ENCODE measurements at regions not wholly inside any gene's neighbourhood (a gene's known extent, or its start where the extent isn't known, plus 50 kb on each side); places are given as distances from the start of the nearest gene placed in this dataset.

GRCh38 chr11:116065986-116066385 is 561.8 kb upstream of the CADM1 start:
- TF ChIP-seq CTCF (conservative IDR thresholded peaks at IDR 0.05 in 1 of 2, IDR thresholded peaks at IDR 0.05 in 1 of 2; ENCODE audit: extremely low read depth in 1 of 2, insufficient read depth in 1 of 2, low read depth in 1 of 2, low read length in 2 of 2) (no peak), EZH2 (IDR thresholded peaks at IDR 0.05; ENCODE audit: borderline replicate concordance, low read length) (no peak)

Data from mammary epithelial cell (primary cell).